Stomach (tissue), 8 donors: ENCODE measurements at regions not wholly inside any gene's neighbourhood (a gene's known extent, or its start where the extent isn't known, plus 50 kb on each side); places are given as distances from the start of the nearest gene placed in this dataset.

Experiments used
- DNase-seq, 2 donors: peaks; one replicate each; pipeline versions ENCODE4 v3.0.0 to v3.0.0-alpha.2; 2013 to 2019
- H3K27ac ChIP-seq, 5 donors: fragments of 200-600 bp in 4 of 5; sonication (generic) in 4 of 5; one replicate each; pipeline ENCODE4 v1.5.1; 2013 to 2019; ENCODE audit warnings: mild to moderate bottlenecking in 1 of 5, moderate library complexity in 1 of 5
- H3K27me3 ChIP-seq, 3 donors: fragments of 200-600 bp; sonication (generic); one replicate each; pipeline ENCODE4 v1.5.1; 2017 to 2019; ENCODE audit warnings: mixed run types in 1 of 3
- H3K36me3 ChIP-seq, 4 donors: fragments of 200-600 bp; sonication (generic); 1 replicate in 3 of 4; 2 replicates in 1 of 4; pipeline ENCODE4 v1.5.1; 2016 to 2019
- H3K4me1 ChIP-seq, 4 donors: fragments of 200-600 bp; sonication (generic); one replicate each; pipeline ENCODE4 v1.5.1; 2016 to 2019
- H3K4me3 ChIP-seq, 4 donors: fragments of 200-600 bp; sonication (generic) in 3 of 4; one replicate each; pipeline ENCODE4 v1.5.1; 2016 to 2019; ENCODE audit warnings: mild to moderate bottlenecking in 1 of 4
- H3K9me3 ChIP-seq, 4 donors: fragments of 200-600 bp; sonication (generic); one replicate each; pipeline ENCODE4 v1.5.1; 2016 to 2019
- CTCF ChIP-seq, 7 experiments: fragments of 450-650 bp in 4 of 7; fragments of 200-600 bp in 3 of 7; sonication (generic) in 3 of 7; IDR thresholded peaks; one replicate each; pipeline ENCODE4 v1.5.1; 2016 to 2019; ENCODE audit warnings: antibody characterized with exemption in 7 of 7, control low read depth in 2 of 7, mild to moderate bottlenecking in 1 of 7
- EP300 ChIP-seq: sonication (generic); formaldehyde crosslinking; IDR thresholded peaks from one replicate; pipeline ENCODE4 v1.6.1; 2017; ENCODE audit warnings: antibody characterized with exemption
- POLR2A ChIP-seq, 4 donors: fragments of 450-650 bp; IDR thresholded peaks; one replicate each; pipeline ENCODE4 v1.6.1; 2016; ENCODE audit warnings: antibody characterized with exemption in 4 of 4, control low read depth in 2 of 4, mild to moderate bottlenecking in 1 of 4, moderate library complexity in 1 of 4
- POLR2AphosphoS5 ChIP-seq, 3 donors: sonication (generic); formaldehyde crosslinking; IDR thresholded peaks; one replicate each; pipeline ENCODE4 v1.6.1; 2016; ENCODE audit warnings: antibody characterized with exemption in 3 of 3
- WGBS, 5 donors: extraction: QIAGEN DNeasy Blood & Tissue Kit in 3 of 5; methylation state at CpG; one replicate each; pipeline versions ENCODE4 v1.1.5 to v1.1.7; 2013 to 2018; 5-methylcytosine and 5-hydroxymethylcytosine counted together
- intact Hi-C: fragments of 100-400 bp; cut with DNase I; formaldehyde crosslinking; loops from one replicate; pipeline ENCODE4 v1.15.1; 2023; ENCODE audit warnings: low total_unique reads
- donor health status: healthy with polysubstance abuse.
- donor health status: Bipolar disorder and iron deficiency.
- donor health status: healthy.

GRCh38 chr6:97819710-97820109 is 536.7 kb upstream of the MMS22L start:
- Histone ChIP-seq H3K9me3 (no peaks in the 10 kb centered on the region), H3K27ac (no peak overlapping the region), H3K36me3 (no peaks in the 10 kb centered on the region), H3K27me3 (no peaks in the 10 kb centered on the region), H3K4me3 (no peak overlapping the region), H3K4me1 (no peaks in the 10 kb centered on the region)
- no peak for DNase-seq
- 37 to 54% (median 43%) methylated on average over 3 of the region's 3 CpGs for WGBS, 5 donors
- intact Hi-C loops, result no loop called here
- TF ChIP-seq EP300, result no peak
- TF ChIP-seq CTCF (IDR thresholded peaks at IDR 0.05), result no peak
- TF ChIP-seq POLR2A (IDR thresholded peaks at IDR 0.05), result no peak
- TF ChIP-seq POLR2AphosphoS5 (IDR thresholded peaks at IDR 0.05), result no peak

GRCh38 chr6:97820400-97820799 is 537.4 kb upstream of the MMS22L start:
- intact Hi-C loops, result no loop called here
- Histone ChIP-seq H3K27me3 (no peaks in the 10 kb centered on the region), H3K27ac (no peak overlapping the region), H3K36me3 (no peaks in the 10 kb centered on the region), H3K9me3 (no peaks in the 10 kb centered on the region), H3K4me1 (no peaks in the 10 kb centered on the region), H3K4me3 (no peak overlapping the region)
- DNase-seq, result no peak
- TF ChIP-seq POLR2A (IDR thresholded peaks at IDR 0.05) (no peak), CTCF (IDR thresholded peaks at IDR 0.05) (no peak), EP300 (no peak), POLR2AphosphoS5 (IDR thresholded peaks at IDR 0.05) (no peak)
- WGBS, 5 donors, result 78 to 90% (median 85%) methylated on average over 5 of the region's 5 CpGs

GRCh38 chr6:97822632-97823031 is 539.6 kb upstream of the MMS22L start:
- no peak overlapping the region for H3K27ac ChIP-seq

DNA sequence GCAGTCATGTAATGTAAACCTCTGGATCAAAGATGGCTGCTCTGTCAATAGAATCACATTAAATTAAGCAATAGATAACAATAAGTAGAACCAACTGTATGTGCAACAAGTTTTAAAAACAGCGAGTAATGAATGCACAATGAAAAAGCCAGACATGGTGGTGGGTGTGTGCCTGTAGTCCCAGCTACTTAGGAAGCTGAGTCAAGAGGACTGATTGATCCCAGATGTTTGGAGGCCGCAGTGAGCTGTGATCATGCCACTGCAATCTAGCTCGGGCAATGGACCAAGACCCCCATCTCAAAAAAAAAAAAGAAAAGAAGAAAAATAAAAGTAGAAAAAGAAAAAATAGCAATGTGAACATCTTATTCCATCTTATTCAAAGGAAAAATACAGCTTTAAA is 558.7 kb upstream of the MMS22L start:
- no peaks in the 10 kb centered on the region for H3K9me3 ChIP-seq
- 72 to 93% (median 85%) methylated on average over 3 of the region's 3 CpGs for WGBS, 5 donors

More at GRCh38 chr6:97822632-97823031, 539.6 kb upstream of the MMS22L start:
- Histone ChIP-seq H3K27me3 (no peaks in the 10 kb centered on the region), H3K9me3 (no peaks in the 10 kb centered on the region), H3K4me1 (no peaks in the 10 kb centered on the region), H3K36me3 (no peaks in the 10 kb centered on the region), H3K4me3 (no peak overlapping the region)
- 52 to 69% (median 61%) methylated on average over 2 of the region's 2 CpGs for WGBS, 5 donors
- no peak for TF ChIP-seq CTCF (IDR thresholded peaks at IDR 0.05)
- TF ChIP-seq EP300, result no peak
- TF ChIP-seq POLR2A (IDR thresholded peaks at IDR 0.05), result no peak
- TF ChIP-seq POLR2AphosphoS5 (IDR thresholded peaks at IDR 0.05), result no peak
- intact Hi-C loops, result no loop called here
- DNase-seq, result no peak

More for the DNA sequence above, 558.7 kb upstream of the MMS22L start:
- H3K27me3 ChIP-seq, result no peaks in the 10 kb centered on the region
- no peaks in the 10 kb centered on the region for H3K36me3 ChIP-seq
- no peaks in the 10 kb centered on the region for H3K4me1 ChIP-seq
- H3K4me3 ChIP-seq, result no peak overlapping the region
- no peak overlapping the region for H3K27ac ChIP-seq
- no peak for DNase-seq
- TF ChIP-seq CTCF (IDR thresholded peaks at IDR 0.05) (no peak), POLR2AphosphoS5 (IDR thresholded peaks at IDR 0.05) (no peak), POLR2A (IDR thresholded peaks at IDR 0.05) (no peak), EP300 (no peak)
- intact Hi-C loops, result no loop called here
